ENCODE measurements at regions not wholly inside any gene's neighbourhood (a gene's known extent, or its start where the extent isn't known, plus 50 kb on each side); places are given as distances from the start of the nearest gene placed in this dataset.
"Not testable (repeated sequence)": the region's sequence is repeated elsewhere in the genome, so short reads cannot be mapped to it uniquely, and the experiment has no call there.

GRCh38 chr16:26598061-26598460 is 468.7 kb upstream of the C16orf82 start:
- DNase-seq: no peak

- no peak for DNase-seq
Observed at GRCh38 chr16:26598998-26599784, 467.5 kb upstream of the C16orf82 start.

- no peak for DNase-seq
Observed at GRCh38 chr16:26599785-26600104, 467.0 kb upstream of the C16orf82 start.

GRCh38 chr16:26601335-26601734 is 465.4 kb upstream of the C16orf82 start:
- no peak for DNase-seq

- DNase-seq: no peak
Observed at GRCh38 chr16:26605626-26606271, 461.0 kb upstream of the C16orf82 start.

GRCh38 chr16:26606381-26607150 is 460.2 kb upstream of the C16orf82 start:
- DNase-seq: no peak

GRCh38 chr16:26614237-26614841 is 452.4 kb upstream of the C16orf82 start:
- no peak for DNase-seq

- DNase-seq: no peak
Observed at GRCh38 chr16:26623442-26623841, 443.3 kb upstream of the C16orf82 start.

GRCh38 chr16:26627958-26628357 is 438.8 kb upstream of the C16orf82 start:
- DNase-seq: no peak

- DNase-seq: not testable (repeated sequence)
Observed at GRCh38 chr16:26631365-26631764, 435.4 kb upstream of the C16orf82 start.

- no peak for DNase-seq
Observed at GRCh38 chr16:26642047-26642664, 424.6 kb upstream of the C16orf82 start.

- DNase-seq: no peak
Observed at GRCh38 chr16:26643519-26643918, 423.2 kb upstream of the C16orf82 start.

- no peak for DNase-seq
Observed at GRCh38 chr16:26644912-26645543, 421.7 kb upstream of the C16orf82 start.

- no peak for DNase-seq
Observed at GRCh38 chr16:26645614-26646013, 421.1 kb upstream of the C16orf82 start.

- no peak for DNase-seq
Observed at GRCh38 chr16:26647870-26648269, 418.9 kb upstream of the C16orf82 start.

GRCh38 chr16:26648851-26649250 is 417.9 kb upstream of the C16orf82 start:
- no peak for DNase-seq

GRCh38 chr16:26649381-26650045 is 417.2 kb upstream of the C16orf82 start:
- DNase-seq: no peak

GRCh38 chr16:26651464-26651863 is 415.3 kb upstream of the C16orf82 start:
- DNase-seq: no peak

GRCh38 chr16:26651884-26652283 is 414.8 kb upstream of the C16orf82 start:
- DNase-seq: no peak

- no peak for DNase-seq
Observed at GRCh38 chr16:26658486-26658885, 408.2 kb upstream of the C16orf82 start.

- no peak for DNase-seq
Observed at GRCh38 chr16:26658915-26659314, 407.8 kb upstream of the C16orf82 start.

GRCh38 chr16:26664086-26664485 is 402.6 kb upstream of the C16orf82 start:
- no peak for DNase-seq

All from fibroblast of skin of right biceps (primary cell).